HUES48 (cell line): ENCODE measurements at regions not wholly inside any gene's neighbourhood (a gene's known extent, or its start where the extent isn't known, plus 50 kb on each side); places are given as distances from the start of the nearest gene placed in this dataset.

Source experiments
- H3K27ac ChIP-seq: one replicate; pipeline ENCODE4 v1.7.0; 2013; ENCODE audit warnings: low read depth, low read length, inconsistent platforms
- H3K27me3 ChIP-seq: 2 replicates; pipeline ENCODE4 v1.6.1; 2013; ENCODE audit warnings: mild to moderate bottlenecking, low read length; ENCODE audit not compliant: control insufficient read depth, insufficient read depth
- H3K36me3 ChIP-seq: 2 replicates; pipeline ENCODE4 v1.6.1; 2013; ENCODE audit warnings: low read length; ENCODE audit not compliant: control insufficient read depth, insufficient read depth
- H3K4me1 ChIP-seq: 2 replicates; pipeline ENCODE4 v1.6.1; 2013; ENCODE audit warnings: mild to moderate bottlenecking, low read length; ENCODE audit not compliant: control insufficient read depth, insufficient read depth
- H3K4me3 ChIP-seq: 2 replicates; pipeline ENCODE4 v1.5.1; 2013; ENCODE audit warnings: mild to moderate bottlenecking, low read depth, low read length
- H3K9ac ChIP-seq: 2 replicates; pipeline ENCODE4 v1.6.1; 2013; ENCODE audit warnings: mild to moderate bottlenecking, low read depth, low read length, moderate library complexity
- H3K9me3 ChIP-seq: 2 replicates; pipeline ENCODE4 v1.6.1; 2013; ENCODE audit warnings: low read length; ENCODE audit not compliant: control insufficient read depth, insufficient read depth

DNA sequence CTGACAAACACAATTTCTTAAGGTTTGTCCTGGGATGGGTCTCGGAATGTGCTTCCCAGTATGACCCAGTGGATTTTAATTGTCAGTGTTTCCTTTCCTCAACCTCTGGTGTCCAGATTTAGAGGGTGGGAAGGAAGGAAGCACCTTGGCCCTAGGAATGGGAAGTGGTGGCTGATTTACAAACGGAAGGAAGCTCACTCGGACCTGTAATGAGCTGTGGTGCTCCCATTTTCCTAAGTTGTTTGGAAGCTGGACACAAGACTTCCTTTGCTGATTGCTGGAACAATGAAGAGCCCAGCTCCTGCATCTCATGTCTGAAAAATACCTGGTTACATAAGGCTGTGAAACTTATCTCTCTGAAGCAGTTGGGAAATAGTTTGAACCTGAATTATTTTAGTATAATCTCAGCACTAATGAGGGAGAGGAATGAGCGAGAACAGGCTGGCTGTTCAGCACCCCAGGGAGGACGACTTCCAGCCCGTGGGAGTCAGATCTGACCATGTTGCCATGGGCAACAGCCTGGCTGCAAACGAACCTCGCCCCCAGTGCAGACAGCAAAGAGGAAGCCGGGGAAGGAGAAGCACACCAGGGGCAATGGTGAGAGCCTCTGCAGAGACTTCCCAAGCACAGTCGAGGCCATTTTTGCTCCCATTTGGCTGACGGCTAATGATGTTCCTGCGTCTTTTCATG is 74.4 kb upstream of the ASB18 start:
- H3K4me3 ChIP-seq, result no peak overlapping the region
- no peaks in the 10 kb centered on the region for H3K27me3 ChIP-seq
- H3K9ac ChIP-seq, result no peak overlapping the region
- H3K27ac ChIP-seq, result no peak overlapping the region
- H3K36me3 ChIP-seq, result no peaks in the 10 kb centered on the region
- H3K9me3 ChIP-seq, result no peaks in the 10 kb centered on the region
- peaks cover 7% of the 10 kb centered on the region; the same call in 1 of the 2 replicates for H3K4me1 ChIP-seq

DNA sequence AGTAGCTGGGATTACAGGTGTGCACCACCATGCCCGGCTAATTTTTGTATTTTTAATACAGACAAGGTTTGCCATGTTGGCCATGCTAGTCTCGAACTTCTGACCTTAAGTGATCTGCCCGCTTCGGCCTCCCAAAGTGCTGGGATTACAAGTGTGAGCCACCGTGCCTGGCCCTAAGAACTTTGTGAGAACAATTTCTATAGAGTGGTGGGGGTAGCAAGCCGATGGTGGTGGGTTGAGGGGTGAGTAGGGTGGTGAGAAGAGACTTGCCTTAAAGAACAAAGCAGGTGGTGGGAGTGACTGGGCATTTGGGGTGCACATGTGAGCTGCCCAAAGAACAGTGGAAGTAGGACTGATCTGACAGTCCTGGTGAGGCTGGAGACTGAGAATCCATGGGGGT is 76.0 kb upstream of the ASB18 start:
- no peaks in the 10 kb centered on the region for H3K36me3 ChIP-seq
- no peak overlapping the region for H3K27ac ChIP-seq
- peaks cover 7% of the 10 kb centered on the region; the same call in 1 of the 2 replicates for H3K4me1 ChIP-seq
- H3K9ac ChIP-seq, result no peak overlapping the region
- H3K4me3 ChIP-seq, result no peak overlapping the region
- H3K9me3 ChIP-seq, result no peaks in the 10 kb centered on the region
- H3K27me3 ChIP-seq, result no peaks in the 10 kb centered on the region

DNA sequence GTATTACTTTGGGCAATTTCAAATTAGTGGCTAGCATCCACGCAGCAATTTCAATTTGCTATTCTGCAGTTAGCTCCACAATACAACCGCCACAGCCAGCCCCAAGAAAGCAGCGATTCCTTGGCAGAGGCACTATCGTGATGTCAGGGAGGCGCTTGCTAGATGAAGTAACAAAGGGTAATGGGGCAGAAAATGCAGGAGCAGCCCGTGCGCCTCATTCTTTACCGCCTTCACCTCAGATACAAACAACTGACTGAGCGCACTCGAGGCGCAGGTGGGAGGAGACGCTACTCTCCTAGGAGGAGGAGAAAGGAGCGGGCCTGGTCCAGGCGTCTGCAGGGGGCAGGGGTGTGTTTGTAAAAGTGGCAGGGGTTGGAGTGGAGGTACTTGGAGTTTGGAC is 76.9 kb upstream of the ASB18 start:
- Histone ChIP-seq H3K9ac (no peak overlapping the region), H3K36me3 (no peaks in the 10 kb centered on the region), H3K27ac (no peak overlapping the region), H3K27me3 (no peaks in the 10 kb centered on the region), H3K9me3 (no peaks in the 10 kb centered on the region), H3K4me1 (peaks cover 7% of the 10 kb centered on the region; the same call in 1 of the 2 replicates), H3K4me3 (no peak overlapping the region)

DNA sequence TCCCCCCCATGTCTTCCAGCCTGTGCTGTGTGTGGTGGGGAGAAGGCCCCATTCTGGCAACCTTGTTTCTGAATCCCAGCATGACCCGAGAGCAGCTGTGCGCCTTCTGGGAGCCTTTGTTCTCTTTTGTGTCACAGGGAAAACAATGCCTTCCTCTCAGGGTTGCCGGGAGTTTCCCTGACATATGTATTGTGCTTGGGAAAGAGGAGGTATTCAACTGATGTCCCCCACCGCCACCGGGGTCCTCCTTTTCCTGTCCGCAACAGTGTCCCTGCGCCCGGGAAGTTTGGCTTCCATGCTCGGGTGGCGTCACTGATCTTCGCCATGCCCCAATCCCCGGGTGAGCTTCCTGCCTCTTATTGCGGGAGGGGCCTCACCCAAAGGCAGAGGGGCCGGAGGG is 77.5 kb upstream of the ASB18 start:
- Histone ChIP-seq H3K4me1 (peaks cover 7% of the 10 kb centered on the region; the same call in 1 of the 2 replicates), H3K9me3 (no peaks in the 10 kb centered on the region), H3K36me3 (no peaks in the 10 kb centered on the region), H3K27ac (no peak overlapping the region), H3K9ac (no peak overlapping the region), H3K27me3 (no peaks in the 10 kb centered on the region), H3K4me3 (no peak overlapping the region)

DNA sequence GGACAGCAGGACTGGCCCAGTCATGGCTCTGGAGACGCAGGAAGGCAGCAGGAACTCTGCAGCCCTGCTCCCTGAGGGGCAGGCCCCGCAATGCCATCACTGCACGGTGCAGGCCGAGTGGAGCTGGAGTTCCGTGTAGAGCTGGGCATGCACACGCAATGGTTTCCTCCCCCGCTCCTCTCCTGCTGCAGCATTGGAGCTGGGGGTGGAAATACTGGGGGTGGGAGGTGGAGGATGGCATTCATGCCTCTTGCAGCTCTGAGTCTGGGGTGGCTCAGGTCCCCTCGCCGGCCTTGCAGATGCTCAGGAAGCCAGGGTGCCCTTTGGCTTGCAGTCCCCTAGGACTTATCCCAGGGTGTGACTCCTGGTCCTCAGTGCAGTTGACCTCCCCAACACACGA is 78.3 kb upstream of the ASB18 start:
- H3K36me3 ChIP-seq, result no peaks in the 10 kb centered on the region
- H3K27ac ChIP-seq, result no peak overlapping the region
- no peak overlapping the region for H3K9ac ChIP-seq
- peaks cover 7% of the 10 kb centered on the region; the same call in 1 of the 2 replicates for H3K4me1 ChIP-seq
- no peak overlapping the region for H3K4me3 ChIP-seq
- no peaks in the 10 kb centered on the region for H3K9me3 ChIP-seq
- H3K27me3 ChIP-seq, result no peaks in the 10 kb centered on the region

DNA sequence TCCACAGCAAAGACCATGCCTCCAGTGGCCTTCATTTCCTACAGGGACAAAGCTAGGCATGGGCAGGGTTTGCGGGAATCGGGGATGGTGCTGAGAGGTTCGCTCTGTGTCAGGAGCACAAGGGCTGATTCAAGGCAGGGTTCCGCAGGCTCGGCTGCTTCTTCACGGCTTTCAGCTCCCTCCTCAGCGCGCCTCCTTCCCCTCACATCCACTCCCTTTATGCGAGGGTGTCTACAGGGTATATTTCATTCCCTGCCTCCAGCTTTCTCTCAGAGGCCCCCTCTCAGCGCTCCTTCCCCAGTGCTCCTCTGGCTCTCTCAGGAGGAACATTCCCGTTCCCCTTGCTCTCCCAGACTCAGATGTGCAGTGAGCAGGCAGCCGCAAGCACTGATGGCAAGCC is 78.7 kb upstream of the ASB18 start:
- no peak overlapping the region for H3K9ac ChIP-seq
- H3K4me1 ChIP-seq, result peaks cover 7% of the 10 kb centered on the region; the same call in 1 of the 2 replicates
- no peaks in the 10 kb centered on the region for H3K9me3 ChIP-seq
- H3K27ac ChIP-seq, result no peak overlapping the region
- H3K27me3 ChIP-seq, result no peaks in the 10 kb centered on the region
- H3K4me3 ChIP-seq, result no peak overlapping the region
- no peaks in the 10 kb centered on the region for H3K36me3 ChIP-seq

DNA sequence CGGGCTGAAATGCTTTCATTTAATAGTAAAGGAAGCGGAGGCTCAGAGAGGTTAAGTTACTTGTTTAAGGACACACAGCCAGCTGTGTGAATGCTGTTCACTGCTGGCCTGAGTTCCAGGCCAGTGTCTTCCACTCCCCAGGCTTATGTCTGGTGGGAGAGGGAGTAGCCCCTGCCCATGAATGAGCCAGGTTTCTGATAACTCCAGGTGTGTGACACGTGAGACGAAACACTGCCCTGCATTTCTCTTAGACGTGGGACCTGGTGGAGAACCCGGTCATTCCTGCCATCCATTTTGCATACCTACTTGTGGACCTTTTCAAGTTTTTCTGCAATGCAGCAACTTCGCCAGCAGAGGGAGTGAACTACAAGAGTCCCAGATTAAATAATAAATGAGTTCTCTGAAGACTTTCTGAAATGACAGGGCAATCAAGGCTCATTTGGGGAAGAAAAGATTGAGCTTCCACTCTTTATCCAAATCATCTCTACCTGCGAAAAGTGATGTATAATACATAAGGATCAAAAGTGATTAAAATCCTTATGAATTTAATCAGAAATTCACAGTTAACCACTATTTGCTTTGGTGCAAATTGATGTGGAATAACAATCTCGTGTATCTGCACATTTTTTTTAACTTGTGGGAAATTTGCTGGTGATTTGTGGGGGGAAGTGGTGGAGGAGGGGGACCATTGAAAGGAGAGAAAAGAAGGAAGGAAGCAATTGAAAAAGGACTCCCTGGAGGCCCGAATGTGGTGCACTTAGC is 79.4 kb upstream of the ASB18 start:
- Histone ChIP-seq H3K36me3 (no peaks in the 10 kb centered on the region), H3K27ac (no peak overlapping the region), H3K4me1 (peaks cover 7% of the 10 kb centered on the region; the same call in 1 of the 2 replicates), H3K4me3 (no peak overlapping the region), H3K9ac (no peak overlapping the region), H3K27me3 (no peaks in the 10 kb centered on the region), H3K9me3 (no peaks in the 10 kb centered on the region)

DNA sequence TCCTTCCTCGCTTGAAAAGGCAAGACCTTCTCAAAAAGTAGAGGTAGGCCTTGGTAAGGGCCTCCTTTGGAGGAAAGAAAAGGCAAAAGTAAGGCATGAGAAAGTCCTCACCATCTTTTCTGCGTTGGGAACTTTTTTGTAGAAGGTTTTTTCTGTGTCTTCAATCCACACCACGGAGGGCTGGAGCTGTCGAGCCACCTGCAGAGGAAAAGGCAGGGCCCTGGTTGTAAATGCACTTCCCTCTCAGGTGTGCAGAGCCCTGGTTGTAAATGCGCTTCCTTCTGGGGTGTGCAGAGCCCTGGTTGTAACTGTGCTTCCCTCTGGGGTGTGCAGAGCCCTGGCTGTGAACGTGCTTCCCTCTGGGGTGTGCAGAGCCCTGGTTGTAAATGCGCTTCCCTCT is 80.2 kb upstream of the ASB18 start:
- no peaks in the 10 kb centered on the region for H3K27me3 ChIP-seq
- no peaks in the 10 kb centered on the region for H3K36me3 ChIP-seq
- H3K27ac ChIP-seq, result no peak overlapping the region
- H3K9ac ChIP-seq, result no peak overlapping the region
- H3K4me1 ChIP-seq, result peaks cover 7% of the 10 kb centered on the region; the same call in 1 of the 2 replicates
- no peaks in the 10 kb centered on the region for H3K9me3 ChIP-seq
- H3K4me3 ChIP-seq, result no peak overlapping the region

DNA sequence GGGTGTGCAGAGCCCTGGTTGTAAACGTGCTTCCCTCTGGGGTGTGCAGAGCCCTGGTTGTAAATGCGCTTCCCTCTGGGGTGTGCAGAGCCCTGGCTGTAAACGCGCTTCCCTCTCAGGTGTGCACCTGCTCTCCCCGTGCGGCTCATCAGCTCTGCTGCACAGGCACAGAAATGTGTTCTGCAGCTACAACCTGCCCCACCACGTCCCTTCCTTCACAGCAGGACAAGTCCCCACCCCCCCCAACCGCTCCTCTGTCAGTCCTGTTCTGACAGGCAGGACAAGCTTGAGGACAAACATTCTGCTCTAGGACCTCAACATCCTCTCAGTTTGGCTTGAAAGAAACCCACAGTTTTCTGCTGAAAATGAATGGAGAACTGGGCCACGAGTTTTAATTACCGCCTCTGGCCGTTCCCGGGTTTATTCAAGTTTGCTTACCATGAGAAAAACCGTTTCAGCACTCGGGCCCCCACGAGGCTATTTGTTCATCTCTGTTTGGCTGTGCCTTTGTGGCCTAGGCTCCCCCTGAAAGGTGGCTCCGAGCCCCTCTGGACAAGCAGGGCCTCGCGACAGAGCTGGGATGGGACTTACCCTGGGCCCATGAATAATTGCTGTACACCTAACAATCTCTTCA is 81.0 kb upstream of the ASB18 start:
- Histone ChIP-seq H3K9ac (no peak overlapping the region), H3K27ac (no peak overlapping the region), H3K4me3 (no peak overlapping the region), H3K4me1 (peaks cover 7% of the 10 kb centered on the region; the same call in 1 of the 2 replicates), H3K9me3 (no peaks in the 10 kb centered on the region), H3K27me3 (no peaks in the 10 kb centered on the region), H3K36me3 (no peaks in the 10 kb centered on the region)

DNA sequence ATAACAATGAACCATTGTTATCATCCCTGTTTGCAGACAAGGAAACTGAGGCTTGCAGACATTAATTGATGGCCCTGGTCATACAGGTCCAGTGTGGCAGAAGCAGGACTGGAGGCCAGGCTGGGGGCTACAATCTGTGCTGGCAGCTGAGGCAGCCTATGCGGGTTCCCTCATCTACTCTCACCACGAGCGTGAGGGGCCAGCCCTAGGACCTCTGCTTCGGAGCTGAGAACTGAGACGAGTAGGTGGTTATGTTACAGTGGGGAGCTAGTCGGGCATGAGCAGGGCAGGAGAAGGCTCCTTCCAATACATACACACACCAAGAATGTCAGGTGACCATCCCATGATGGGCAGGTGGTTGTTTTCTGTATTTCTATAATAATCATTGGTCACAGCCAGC is 82.2 kb upstream of the ASB18 start:
- Histone ChIP-seq H3K4me3 (no peak overlapping the region), H3K27ac (no peak overlapping the region), H3K9ac (no peak overlapping the region), H3K27me3 (no peaks in the 10 kb centered on the region), H3K36me3 (no peaks in the 10 kb centered on the region), H3K4me1 (peaks cover 4% of the 10 kb centered on the region; the same call in 1 of the 2 replicates), H3K9me3 (no peaks in the 10 kb centered on the region)

DNA sequence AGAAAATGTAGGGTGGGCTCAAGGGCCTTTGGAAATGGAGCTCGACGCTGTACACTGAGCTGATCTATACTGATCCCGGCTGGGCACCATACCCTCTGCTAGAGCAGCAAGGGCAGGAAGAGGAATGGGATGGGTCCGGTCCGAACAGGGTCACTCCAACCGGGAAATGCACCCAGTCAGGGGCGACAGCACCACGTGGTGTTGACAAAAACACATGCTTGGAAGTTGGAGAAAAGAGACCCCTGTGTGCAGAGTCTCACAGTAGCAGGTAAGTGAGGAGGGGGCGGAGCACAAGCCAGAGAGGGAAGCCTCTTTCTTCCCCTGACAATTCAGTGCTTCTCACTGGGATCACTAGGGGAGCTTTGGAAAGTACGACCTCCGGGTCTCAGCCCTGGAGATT is 84.1 kb upstream of the ASB18 start:
- Histone ChIP-seq H3K27ac (no peak overlapping the region), H3K36me3 (no peaks in the 10 kb centered on the region), H3K27me3 (no peaks in the 10 kb centered on the region), H3K4me3 (no peak overlapping the region), H3K9me3 (no peaks in the 10 kb centered on the region), H3K4me1 (no peaks in the 10 kb centered on the region; the same call in 1 of the 2 replicates), H3K9ac (no peak overlapping the region)
